Loucy (cell line): ENCODE measurements at regions not wholly inside any gene's neighbourhood (a gene's known extent, or its start where the extent isn't known, plus 50 kb on each side); places are given as distances from the start of the nearest gene placed in this dataset.

Experiments used
- CTCF ChIP-seq: fragments of 200-600 bp; sonication (generic); conservative IDR thresholded peaks from 2 replicates; pipeline ENCODE4 v1.5.1; 2014; ENCODE audit warnings: mild to moderate bottlenecking, antibody characterized with exemption, low read length
- EZH2phosphoT487 ChIP-seq: fragments of 200-600 bp; IDR thresholded peaks from 2 replicates; pipeline ENCODE4 v1.6.1; 2018; ENCODE audit warnings: antibody characterized with exemption, mild to moderate bottlenecking, moderate library complexity, borderline replicate concordance

GRCh38 chr10:21388589-21388988 lies 136.9 kb downstream of the SKIDA1 start:
- no peak for TF ChIP-seq CTCF
- no peak for TF ChIP-seq EZH2phosphoT487
